GM18502 (cell line): ENCODE measurements at regions not wholly inside any gene's neighbourhood (a gene's known extent, or its start where the extent isn't known, plus 50 kb on each side); places are given as distances from the start of the nearest gene placed in this dataset.

Experiments
- ATAC-seq: cut with Tn5 transposase; IDR thresholded peaks from one replicate; pipeline ENCODE4 v1.9.1; 2021; ENCODE audit warnings: mild to moderate bottlenecking; ENCODE audit not compliant: unreplicated experiment, poor library complexity

DNA sequence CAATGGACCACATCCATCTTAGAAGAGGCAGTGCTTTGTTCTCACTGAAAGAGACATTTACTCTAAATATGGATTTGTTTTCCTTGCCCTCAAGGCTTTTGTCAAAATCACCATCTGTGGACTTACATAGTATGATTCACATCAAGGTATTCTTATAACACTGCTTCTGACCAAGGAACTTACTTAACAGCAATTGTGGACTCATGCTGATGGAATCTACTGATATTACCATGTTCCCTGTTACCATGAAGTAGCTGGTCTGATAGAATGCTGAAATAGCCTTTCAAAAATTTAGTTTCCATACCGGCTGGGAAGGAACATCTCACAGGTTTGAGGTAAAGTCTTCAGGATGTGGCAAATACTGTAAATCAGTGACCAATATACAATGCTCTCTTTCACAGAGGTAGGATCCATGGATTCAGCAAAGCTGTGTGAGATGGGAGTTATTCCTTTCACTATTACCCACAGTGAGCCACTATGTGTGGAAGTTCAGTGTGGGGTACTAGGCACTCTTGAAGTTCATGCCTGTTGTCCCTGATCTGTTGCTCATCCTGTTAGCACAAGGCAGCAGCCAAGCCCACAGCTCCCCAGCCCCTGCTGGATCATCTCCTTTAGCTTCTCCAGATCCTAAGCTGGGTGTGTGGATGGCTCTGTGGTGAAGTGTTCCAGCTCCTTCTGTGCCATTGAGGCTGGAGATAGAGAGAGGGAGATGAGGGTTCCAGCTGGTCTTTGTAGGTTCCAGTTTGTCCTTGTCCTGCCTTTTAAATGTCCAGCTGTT, 126.4 kb downstream of the ATP23 start:
- ATAC-seq: no peak

DNA sequence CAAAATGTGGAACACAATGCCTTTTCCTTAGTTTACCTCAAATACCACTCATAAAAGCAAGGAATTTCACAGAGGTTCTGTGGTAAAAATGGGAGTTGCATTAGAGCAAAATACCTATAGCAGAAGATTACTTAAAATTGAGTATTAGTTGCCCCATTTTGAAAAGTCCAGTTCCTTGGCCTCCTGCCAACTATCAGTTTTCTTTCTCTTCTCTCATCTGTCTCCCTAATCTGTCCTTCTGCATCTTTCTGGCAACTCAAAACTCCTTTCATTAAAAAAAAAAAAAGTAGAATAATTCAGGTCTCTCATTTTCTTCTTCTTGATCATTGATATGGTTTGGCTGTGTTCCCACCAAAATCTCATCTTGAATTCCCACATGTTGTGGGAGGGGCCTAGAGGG, 127.3 kb downstream of the ATP23 start:
- ATAC-seq: no peak

DNA sequence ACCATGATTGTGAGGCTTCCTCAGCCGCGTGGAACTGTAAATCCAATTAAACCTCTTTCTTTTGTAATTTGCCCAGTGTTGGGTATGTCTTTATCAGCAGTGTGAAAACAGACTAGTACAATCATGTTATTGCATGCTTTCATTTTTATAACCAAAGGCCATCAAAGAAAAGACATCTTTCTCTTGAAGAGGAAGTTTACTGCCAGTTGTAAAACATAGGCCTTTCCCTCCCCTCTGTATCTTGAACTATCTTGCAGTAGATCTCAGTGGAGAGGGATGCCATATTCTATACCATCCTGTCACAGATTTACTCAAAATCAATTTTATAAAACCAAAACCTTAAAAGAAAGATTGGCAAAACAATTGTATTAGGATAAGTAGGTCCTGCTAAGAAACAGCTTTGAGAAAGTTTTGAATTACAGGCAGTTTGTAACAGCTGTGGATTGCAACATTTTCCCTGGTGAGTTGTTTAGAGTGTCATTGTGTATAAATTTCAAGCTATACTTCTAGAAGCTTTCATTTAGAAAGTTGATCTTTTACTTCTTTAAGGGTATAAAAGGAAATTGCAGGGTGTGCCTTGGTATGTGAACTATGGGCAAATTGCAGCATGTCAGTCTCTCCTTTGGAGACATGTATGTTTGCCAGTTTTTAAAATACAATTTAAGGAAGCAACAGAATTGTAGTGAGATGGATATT, 128.0 kb downstream of the ATP23 start:
- ATAC-seq: no peak

DNA sequence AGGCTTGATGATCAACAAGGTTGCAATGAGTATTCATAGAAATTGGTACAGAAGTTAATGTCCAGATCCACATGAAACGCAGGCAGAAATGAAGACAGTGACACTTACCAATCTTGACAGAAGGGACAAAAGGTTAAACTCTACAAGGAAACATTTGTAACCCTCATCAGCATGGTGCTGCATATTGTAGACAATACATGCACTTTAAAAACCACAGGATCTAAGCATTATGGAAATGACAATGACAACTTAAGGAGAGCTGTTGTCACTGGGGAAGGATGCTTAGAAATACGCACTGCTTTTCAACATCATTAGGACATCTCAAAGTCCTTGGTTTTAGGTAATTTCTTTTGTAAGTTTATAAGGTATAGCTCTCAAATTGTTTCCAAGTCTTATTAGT, 130.6 kb downstream of the ATP23 start:
- no peak for ATAC-seq

DNA sequence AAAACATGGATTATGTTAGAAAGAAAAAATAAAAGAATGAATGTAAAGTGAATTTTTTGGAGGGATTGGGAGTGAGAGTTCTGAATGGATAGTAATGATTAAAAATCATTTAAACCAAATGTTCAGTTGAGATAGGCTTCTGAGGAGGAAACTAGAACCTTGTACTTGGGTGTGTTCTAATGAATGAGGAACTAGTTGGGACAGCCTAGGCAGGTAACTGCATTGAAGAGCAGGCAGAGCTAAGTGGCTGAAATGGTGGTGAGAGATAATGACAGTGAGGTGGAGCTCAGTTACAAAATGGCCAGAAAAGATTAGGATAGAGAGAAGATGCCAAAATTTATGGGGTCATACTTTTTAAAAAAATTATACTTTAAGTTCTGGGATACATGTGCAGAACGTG, 132.9 kb downstream of the ATP23 start:
- no peak for ATAC-seq

DNA sequence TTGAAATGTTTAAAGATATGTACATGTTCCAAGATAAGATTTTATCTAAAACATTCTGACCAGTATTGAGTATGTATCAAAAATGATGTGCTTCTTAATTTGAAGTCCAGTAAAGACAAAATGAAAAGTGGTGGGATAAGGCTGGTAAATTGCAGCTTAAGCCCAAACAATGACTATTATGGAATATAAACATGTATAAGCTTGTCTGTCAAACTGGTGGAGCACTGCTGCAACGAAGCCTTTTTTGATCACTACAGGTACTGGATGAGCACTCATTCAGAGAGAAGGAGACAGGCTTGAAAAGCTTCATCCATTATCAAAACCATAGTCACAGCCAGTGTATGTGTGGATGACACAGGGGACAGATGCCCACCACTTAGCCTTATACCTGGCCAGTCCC, 138.4 kb downstream of the ATP23 start:
- no peak for ATAC-seq

DNA sequence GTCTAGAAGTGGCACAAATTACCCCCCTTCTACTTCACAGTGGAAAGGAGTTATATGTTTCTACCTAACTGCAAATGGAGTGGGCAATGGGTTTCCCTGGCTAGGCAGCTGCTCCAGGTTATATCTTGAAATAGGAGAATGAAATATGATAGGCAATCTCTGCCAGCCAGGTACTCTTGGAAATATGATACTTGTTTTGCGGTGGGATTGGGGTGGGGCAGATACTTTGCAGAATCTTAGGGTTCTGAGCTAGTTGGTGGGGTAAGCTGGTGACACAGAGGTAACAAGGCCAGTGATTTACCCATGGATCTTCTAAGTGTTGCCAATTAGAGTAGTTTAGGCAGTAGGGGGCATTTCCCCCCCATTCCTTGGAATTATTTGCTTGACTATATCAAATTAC, 140.1 kb downstream of the ATP23 start:
- ATAC-seq: no peak

DNA sequence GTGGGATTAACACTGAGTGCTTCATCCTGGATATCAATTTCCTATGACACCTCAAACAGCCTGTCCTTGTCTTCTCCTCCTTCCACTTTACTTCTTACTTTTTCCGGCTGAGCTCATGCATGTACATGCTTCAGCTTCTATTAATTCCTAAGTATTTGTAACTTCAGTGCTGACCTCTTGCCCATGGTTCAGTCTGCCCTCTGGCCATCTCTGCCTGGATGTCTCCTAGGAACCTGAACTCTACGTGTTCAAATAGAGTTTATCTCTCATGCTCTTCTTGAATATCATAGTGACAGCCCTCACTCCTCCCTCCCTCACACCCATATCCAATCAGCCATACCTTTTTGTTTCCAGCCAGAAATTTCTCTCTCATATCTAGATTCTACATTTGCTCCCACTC, 141.6 kb downstream of the ATP23 start:
- ATAC-seq: no peak

DNA sequence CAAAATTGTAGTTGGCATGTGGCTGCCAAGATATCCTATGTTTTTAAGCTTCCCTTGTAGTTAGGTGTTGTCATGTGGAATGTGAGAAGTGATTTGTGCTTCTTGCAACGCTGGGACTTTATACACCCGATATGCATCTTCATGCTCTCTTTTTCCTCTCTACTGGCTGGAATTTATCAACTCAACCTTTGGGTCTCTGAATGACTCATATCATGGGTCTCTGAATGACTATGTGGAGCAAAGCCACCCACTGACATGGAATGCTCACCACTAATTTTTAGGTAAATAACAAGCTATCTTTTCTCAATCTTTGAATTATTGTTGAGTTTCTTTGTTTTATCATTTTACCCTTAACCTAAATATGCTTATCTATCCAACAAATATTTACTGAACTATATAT, 144.6 kb downstream of the ATP23 start:
- ATAC-seq: no peak

DNA sequence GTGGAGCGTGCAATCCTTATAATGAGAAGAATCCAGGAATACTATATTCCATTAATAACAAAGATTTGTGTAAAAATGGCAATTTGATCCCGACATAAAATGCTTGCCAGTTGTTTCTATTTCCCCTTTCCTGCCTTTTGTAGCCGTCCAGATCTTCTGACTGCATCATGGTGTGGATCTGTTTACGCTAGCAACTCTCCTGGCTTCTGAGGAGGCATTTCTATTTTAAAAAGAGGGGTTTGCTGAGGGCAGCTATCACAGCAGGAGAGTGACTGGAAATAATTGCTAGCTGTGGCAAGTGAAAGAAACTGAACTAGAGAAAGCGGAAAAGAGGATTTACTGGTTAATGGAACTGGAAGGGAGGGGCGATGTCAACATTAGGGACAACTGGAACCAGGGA, 145.6 kb downstream of the ATP23 start:
- no peak for ATAC-seq

DNA sequence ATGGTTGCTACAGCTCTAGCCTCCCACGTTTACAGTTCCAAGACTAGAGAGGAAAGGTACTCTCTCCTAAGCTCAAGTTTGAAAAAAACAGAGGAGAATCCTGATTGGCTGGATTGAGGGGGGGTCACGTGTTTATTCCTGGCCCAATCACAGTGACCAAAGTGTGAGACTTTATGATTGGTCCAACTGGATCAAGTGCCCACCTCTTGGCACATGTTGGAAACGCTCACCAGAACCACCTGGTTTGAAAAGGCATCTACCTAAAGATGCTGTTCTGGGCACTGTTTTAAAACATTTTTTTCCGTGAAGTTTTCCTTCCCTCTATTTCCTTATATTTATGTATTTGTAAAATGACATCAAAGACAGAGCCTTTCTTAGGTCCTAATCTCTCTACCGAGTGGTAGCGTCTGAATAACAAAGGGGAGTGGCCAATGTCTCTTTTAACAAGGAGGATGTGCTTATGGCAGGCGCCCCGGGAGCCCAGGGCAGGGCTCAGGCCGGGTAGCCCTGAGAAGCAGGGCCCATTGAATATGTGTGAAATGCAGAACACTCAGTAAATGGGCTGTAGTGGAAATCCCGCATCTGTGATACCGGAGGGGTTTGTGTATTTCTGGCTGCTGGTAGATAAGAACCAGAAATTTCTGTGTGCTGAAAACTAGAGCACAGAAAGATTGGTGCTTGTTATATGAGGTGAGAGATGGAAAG, 146.2 kb downstream of the ATP23 start:
- ATAC-seq: no peak

DNA sequence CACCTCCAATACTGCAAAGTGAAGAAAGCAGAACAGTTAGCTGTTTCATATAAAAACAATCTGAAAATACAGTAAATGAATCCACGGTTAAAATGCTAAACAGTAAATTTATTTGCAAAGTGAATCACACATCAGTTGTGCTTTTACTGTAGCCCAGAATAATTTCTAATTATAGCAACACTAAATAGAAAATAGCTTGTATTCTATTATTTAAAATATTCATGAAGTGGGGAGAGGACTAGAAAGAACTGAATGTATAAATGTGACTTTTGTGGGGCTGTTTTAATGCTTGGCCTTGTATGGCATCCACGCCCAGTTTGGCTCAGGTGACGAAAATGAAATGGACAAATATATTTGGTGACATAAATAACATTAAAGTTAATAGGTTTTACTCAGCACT, 148.2 kb downstream of the ATP23 start:
- no peak for ATAC-seq

DNA sequence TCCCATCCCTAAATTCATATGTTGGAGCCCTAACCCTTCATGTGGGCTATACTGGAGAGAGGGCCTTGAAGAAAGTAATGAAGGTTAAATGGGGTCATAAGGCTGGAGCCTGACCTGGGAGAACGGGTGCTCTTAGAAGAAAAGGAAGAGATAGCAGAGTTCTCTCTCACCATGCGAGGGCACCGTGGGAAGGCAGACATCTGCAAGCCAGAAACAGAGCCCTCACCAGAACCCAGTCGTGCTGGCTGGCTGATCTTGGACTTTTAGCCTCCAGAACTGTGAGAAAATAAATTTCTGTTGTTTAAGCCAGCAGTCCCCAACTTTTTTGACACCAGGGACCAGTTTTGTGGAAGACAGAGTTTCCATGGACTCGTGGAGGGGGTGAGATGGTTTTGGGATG, 149.3 kb downstream of the ATP23 start:
- ATAC-seq: no peak

DNA sequence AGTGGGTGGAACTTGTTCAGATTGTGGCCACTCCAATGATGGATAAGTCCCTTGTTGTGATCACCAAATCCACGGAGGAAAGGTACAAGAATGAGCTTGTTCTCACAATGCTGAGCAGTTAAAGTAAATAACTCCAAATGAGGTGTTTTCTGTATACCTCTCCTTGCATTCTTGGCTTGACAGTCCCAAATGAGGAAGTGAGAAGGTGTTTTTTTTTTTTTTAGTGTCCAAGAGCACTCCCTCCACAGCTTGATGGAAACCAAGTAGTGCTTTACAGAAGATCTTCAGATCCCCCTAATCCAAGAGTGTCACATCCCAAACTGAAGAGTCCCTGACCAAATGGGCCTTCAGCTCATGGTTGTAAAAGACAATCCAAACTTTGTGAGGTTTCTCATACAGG, 153.6 kb downstream of the ATP23 start:
- ATAC-seq: peak; percentile 73

DNA sequence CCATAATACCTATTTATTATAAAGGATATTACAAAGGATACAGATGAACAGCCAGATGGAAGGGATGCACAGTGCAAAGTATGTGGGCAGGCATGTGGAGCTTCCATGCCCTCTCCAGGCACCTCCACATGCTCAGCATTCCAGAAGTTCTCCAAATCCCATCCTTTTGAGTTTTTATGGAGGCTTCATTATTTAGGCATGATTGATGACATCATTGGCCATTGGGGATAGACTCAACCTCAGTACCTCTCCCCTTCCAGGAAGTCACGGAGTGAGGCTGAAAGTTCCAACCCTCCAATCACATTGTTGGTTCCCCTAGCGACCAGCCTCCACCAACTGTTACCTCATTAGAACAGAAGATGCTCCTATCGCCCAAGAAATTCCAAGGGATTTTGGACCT, 156.4 kb downstream of the ATP23 start:
- ATAC-seq: no peak

DNA sequence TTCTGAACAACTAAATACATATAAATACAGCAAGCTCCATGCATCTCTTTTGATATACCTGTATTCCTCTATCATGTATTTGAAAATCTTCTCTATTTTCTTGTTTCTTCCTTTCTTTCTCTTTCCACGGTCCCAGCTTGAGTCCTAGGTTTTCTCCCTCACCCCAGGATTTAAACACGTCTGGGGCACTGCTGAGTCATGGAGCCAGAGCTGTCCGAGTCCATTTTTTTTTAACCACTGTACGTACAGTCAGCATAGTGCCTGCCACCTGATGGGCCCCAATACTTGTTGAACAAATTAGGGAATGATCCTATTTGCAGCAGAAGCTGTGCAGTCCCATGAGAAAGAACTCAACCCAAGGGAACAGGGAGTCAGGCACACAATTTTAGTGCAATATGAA, 158.1 kb downstream of the ATP23 start:
- no peak for ATAC-seq

DNA sequence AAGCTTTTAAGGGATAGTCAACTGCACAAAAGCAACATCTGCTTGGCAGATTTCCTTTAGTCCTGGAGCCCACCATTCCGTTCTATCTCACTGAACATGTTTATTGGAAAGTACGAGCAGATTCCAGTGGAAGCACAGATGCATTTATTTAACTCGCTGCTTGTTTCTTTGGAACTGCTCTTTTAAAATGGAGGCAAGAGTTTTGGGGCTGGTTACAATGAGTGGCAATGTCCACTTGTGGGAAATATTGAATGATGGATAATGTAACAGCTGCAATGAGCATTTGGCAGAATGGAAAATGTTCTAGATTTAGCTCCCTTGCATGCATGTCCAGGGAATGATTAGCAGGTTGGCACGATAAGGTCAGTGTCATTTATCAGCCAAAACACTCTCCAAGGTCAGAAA, 163.0 kb downstream of the ATP23 start:
- ATAC-seq: no peak

DNA sequence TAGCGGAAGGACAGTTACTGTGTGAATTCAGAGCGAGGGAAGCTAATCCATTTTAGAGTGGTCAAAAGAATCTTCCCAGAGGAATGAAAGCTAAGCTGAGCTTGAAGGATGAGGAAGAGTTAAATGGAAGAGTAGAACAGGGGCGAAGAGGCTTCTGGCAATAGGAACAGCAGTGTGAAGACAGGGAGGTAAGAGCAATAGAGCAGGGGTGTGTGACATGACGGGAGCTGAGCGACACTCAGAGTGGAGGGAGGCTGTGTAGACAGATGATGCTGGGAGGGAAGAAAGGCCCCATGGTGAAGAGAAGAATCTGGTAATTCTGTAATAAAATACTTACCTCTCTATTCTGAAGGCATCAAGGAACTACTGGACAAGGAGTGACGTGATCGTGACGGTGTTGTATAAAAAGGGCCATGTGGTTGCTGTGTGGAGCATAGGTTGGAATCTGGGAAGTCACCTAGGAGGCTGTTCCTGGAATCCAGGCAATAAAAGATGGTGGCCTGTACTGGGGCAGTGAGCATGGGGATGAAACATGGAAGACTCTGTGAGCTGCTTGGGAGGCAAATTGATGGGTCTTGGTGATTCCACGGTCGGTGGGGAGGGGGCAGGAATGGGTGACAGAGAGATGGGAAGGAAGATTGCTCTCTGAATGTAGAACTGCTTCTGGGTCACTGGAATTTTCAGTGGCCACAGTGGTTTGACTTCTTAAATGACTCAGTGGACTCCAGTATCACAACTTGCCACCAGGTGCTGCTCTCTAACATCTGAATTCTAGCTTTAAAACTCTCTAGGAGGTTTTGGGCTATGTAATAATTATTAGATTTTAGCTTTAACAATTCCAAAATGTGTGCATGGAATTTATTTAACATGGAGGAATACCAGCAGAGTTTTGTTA, 164.1 kb downstream of the ATP23 start:
- no peak for ATAC-seq

DNA sequence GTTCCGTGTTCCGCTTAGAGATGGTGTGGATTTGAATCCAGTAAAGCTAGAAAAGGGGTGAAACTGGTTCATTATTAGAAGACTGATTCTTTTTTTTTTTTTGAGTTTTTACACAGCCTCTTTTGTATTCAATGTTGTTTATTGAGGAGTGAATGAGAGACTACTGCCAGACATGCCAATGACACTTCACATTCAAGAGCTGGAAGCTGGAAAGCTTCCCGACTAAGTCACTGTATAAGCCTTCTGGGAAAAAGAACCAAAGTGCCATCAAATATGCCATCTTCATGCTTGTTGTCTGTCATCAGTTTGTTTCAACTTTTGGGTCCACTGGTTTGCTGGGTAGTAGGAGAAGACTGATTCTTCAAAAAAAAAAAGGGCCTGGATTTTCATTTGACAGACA, 164.8 kb downstream of the ATP23 start:
- no peak for ATAC-seq

DNA sequence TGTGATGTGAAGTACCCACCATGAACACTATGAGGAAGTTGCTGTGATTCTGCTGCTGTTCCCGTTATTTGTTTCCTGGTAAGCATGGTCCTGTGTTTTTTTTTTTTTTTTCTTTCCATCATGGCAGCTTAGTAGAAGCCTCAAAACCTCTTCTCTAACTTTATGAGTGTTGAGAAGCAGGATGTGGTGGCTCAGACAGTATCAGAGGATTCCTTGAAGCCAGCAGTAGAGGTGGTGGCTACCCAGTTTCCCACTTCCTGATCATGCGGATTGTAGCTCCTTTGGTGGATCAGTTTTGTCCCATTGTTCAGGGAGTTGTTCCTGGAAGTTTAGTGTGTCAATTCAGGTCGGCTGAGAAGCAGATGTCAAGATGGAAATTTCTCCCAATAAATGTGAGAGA, 175.8 kb downstream of the ATP23 start:
- ATAC-seq: no peak

DNA sequence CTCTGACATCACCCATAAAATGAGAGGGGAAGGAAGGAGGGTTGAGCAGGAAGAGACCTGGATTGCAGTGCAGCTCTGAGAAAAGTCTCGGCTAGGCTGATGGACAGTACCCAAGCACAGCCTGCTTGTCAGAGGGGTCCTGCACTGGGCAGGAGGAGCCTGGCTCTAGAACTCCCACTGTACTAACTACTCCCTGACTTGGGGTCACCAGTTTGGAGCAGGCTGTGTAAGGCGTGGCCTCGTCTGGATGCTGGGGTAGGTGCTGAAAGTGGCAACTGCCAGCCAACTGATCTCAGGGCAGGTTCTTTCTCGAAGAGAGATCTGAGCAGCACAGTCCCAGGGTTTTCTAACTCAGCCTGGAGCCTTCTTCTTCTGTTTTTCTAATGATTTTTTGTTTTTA, 176.3 kb downstream of the ATP23 start:
- no peak for ATAC-seq
